C1 segment of cervical spinal cord (tissue), 14 donors: ENCODE measurements at regions not wholly inside any gene's neighbourhood (a gene's known extent, or its start where the extent isn't known, plus 50 kb on each side); places are given as distances from the start of the nearest gene placed in this dataset.
"Not testable (repeated sequence)": the region's sequence is repeated elsewhere in the genome, so short reads cannot be mapped to it uniquely, and the experiment has no call there.

ENCODE experiments used
- DNase-seq, 14 donors: peaks; one replicate each; lab custom pipeline; 2025; lab: John Stamatoyannopoulos, UW

DNA sequence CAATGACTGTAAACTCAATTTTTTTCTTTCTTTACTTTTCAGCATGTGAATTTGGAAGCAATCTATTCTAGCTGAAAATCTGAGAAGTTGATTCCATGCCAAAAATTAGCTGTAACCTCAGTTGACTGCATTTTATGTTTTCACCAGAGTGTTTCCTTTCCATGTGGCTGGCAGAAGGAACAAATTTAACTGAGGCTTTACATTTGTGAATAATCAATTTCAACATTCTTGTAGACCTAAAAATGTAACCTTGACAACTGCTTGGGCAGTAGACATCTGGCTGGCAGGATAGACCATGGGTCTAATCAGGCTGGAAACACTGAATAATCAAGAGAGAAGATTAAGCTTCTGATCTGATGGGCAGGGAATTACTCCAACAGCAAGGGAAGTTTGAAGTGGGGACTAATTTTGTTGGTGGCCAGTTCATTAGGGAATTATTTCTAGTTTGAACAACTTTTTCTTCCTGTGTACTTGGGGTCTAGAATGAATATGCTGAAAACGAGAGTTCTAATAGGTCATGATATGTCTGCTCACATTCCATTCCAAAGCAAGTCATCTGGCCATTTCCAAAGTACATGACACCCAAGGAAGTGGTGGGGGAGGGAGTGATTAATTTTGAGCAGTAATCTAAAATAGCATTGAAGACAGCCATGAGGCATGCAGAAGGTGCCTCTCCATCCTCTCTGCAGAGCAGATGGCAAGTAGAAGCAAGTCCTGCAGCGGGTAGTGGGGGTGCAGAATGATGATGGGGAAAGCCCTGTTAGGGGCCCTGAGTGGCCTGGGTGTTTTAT lies 68.2 kb downstream of the ATP23 start:
- DNase-seq: no peak

DNA sequence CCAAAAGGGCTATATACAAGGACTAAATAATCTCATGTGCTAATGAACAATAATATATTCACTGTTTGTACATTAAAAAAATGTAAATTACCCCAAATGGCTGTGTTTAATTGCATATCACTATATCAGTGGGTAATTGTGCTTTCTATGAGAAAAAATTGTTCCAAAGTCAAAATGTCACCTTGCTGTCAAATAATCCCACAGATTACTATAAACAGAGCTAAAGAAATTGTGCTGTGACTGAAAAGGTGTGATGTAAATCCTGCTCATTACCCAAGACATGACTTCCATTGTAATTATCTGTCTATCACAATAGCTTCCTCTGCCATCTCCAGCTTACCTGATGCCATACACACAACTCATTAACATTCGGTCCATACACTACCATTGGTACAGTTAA lies 70.3 kb downstream of the ATP23 start:
- DNase-seq: no peak

DNA sequence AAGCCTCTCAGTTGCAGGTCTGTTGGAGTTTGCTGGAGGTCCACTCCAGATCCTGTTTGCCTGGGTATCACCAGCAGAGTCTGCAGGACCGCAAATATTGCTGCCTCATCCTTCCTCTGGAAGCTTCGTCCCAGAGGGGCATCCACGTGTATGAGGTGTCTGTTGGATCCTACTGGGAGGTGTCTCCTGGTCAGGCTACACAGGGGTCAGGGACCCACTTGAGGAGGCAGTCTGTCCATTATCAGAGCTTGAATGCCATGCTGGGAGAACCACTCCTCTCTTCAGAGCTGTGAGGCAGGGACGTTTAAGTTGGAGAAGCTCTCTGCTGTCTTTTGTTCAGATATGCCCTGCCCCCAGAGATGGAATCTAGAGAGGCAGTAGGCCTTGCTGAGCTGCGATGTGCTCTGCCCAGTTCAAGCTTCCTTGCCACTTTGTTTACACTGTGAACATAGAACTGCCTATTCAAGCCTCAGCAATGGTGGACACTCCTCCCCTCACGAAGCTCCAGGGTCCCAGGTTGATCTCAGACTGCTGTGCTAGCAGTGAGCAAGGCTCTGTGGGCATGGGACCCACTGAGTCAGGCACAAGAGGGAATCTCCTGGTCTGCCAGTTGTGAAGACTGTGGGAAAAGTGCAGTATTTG lies 81.1 kb downstream of the ATP23 start:
- DNase-seq: not testable (repeated sequence)

DNA sequence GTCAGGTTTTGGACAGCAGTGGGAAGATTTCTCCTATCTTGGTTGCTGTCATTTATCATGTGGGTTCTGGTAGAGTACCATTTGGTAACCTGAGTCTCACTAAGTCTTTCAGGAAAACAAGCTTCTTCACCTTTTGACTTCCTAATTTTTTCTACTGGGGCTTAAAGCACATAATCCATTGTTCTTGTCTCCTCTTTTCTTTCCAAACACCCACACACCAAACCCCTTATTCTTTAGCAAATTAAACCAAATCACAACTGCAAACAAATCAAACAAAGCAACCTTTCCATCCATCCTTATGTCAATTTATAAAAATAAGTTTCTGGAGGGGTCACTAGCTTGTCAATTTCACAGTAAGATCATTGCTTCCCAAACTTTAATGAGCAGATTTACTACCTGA lies 84.1 kb downstream of the ATP23 start:
- DNase-seq: no peak

DNA sequence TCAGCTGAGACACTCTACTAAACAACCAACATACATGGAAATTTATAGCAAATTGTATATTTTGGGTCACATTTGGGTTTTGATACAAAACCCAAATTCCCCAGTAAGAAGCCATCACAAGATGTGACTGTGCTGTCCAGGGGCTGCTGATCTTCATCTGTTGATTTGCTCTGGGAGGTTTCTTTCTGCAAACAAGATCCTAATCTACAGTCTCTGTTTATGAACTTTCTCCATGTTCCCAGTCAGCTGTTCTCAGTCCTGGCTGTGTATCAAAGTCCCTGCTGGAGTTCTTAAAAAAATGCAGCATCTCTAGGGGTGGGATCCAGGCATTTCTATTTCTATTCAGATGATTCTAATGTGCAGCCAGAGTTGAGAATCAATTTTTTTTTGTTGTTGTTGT lies 85.1 kb downstream of the ATP23 start:
- DNase-seq: no peak

DNA sequence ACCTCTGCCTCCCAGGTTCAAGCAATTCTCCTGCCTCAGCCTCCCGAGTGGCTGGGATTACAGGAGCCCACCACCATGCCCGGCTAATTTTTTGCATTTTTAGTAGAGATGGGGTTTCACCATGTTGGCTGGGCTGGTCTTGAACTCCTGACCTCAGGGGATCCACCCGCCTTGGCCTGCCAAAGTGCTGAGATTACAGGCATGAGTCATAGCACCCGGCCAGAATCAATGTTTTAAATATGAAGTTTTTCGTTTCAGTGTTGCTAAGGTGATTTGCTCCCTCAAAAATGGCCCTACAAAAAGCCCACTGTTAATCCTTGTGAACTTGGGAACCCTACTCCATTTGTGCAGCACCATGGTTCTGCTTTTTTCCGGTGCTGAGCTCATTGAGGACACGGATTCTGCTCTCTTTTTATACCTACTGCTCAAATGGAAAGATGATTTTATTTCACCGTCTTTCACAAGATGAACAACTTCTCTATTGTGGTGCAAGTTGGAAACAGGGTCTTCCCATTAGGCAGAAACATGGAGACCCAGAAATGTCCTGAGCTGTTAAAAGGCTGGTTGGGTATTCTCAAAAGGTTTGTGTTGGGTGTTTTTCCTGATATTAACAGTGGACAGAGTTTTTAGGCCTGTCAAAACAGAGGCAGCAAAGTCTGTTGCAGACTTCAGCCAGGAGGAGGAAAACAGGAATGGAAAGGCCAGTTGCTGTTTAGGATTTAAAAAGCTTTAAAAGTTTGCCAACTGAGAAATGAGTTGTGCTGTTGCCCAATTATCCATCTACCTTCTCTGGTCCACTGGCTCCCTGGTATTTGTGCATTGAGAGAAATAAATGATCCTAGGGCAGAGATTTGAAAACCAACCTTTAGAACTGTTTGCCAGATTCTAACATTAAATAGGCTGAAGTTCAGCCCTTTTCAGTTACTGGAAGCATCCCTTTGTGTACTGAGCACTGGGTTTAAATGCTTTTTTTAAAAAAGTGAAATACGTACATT lies 85.8 kb downstream of the ATP23 start:
- DNase-seq: no peak

DNA sequence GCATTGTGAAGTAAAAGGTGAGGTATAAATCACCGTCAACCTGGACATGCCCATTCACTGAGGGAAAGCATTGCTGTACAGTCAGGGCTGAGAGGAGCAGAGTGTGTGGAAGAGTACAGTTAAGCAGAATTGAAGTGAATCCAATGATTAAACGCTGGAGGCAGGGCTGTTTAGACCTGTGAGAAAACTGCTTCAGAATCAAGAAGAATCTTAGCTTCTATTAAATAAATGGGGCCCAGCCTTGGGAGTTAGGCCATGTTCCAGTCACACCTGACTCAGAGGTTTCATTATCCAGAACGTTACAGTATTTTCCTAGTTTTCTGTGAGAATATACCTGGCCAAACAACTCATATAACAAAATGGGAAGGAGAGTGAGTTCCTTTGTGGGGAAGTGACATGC lies 86.9 kb downstream of the ATP23 start:
- DNase-seq: no peak

DNA sequence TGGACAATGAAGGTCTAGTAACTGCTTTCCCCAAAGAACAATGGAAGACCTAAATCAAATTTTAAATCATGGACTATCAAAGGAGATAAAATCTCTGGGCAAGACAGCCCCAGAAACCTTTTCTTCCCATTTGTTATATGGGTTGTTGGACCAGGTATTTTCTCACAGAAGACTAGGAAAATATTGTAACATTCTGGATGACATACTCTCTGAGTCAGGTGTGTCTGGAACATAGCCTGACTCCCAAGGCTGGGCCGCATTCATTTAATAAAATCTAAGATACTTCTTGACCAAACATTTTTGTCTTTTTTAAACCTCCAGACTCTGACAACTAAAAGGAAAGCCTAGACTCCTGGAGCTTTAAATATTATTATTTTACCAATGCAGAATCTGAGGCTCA lies 87.9 kb downstream of the ATP23 start:
- no peak for DNase-seq

DNA sequence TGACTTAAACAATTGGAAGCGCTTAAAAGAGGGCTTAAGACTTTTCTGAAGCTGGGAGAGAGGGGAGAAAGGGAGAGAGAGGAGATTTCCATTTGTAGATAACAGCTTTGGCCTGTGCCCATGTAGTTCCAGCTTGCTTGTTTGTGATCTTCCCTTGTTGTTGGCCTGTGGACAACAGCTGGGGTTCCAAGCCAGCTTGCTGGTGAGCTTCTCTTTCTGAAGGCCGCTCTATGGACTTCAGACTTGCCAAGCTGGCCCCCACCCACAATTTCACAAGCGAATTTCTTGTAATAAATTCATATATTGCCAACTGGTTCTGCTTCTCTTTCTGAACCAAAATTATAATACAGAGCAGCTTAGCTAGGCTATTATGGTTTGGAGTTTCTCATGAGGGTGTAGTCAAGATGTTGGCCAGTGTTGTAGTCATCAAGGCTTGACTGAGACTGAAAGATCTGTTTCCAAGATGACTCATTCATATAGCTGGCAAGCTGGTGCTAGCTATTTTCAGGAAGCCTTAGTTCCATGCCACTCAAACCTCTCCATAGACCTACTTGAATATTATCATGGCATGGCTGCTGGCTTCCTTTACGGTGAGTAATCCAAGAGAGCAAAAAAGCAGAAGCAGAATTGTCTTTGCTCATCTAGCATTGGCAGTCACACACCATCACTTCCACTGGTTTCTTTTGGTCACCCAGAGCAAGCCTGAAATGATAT lies 89.4 kb downstream of the ATP23 start:
- no peak for DNase-seq

DNA sequence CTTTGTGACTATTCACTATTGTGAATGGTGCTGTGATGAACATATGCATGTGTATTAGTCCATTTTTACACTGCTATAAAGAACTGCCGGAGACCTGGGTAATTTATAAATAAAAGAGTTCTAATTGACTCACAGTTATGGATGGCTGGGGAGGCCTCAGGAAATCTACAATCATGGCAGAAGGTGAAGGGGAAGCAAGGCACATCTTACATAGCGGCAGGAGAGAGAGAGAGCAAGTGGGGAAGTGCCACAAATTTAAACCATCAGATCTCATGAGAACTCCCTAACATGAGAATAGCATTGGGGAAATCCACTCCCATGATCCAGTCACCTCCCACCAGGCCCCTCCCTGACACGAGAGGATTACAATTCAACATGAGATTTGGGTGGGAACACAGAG lies 90.8 kb downstream of the ATP23 start:
- no peak for DNase-seq

DNA sequence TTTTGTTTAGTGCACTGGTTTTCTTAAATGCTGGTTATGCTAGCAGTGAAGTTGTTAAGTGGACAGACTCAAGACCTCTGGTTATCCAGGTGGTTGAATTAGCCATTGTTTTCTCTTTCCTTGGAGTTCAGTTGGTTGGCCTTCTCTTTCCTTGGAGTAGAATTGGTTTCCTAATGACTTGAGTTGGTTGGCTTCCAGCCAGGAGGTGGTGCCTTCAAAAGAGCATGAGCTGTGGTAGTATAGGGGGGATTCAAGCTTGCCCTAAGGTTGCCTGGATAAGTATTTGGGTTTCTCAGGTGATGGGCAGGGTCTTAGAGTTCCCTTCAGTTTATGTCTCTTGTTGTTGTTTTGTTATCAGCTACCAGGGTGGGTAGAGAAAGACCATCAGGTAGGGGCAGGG lies 92.5 kb downstream of the ATP23 start:
- DNase-seq: no peak

DNA sequence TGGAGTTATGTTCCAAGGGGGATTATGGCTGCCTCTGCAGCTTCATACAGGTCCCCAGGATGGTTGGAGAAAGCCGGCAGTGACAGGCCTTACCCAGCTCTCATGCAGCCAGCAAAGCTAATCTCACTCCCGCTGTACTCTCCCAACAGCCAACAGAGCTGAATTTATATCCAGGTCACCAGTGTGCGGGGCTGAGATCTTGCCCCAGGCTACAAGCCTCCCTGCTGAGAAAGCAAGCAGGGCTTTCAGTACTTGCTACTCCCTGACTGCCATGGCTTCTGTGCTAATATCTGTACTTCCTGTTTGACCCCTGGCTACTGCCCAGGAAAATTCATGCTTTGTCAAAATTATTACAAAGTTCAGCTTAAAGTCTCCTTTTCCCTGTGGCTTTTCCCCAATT lies 92.9 kb downstream of the ATP23 start:
- DNase-seq: no peak

DNA sequence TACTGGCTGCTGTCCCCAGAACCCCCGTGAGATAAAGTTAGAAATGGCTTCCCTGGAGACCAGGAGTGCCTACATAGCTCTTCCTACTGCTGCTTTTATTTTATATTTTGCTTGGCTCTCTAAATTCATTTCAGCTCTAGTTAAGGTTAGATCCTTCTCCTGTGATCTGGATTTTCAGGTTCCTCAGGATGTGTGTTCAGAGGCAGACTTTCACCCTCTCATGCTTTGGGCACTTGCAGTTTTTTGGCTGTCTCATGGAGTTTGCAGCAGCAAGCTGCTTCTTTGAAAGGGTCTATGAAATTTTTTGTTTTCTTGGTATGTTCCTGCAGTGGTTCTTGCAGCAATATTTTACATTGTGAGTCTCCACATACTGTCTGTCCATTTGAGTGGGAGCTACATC lies 93.3 kb downstream of the ATP23 start:
- DNase-seq: no peak

DNA sequence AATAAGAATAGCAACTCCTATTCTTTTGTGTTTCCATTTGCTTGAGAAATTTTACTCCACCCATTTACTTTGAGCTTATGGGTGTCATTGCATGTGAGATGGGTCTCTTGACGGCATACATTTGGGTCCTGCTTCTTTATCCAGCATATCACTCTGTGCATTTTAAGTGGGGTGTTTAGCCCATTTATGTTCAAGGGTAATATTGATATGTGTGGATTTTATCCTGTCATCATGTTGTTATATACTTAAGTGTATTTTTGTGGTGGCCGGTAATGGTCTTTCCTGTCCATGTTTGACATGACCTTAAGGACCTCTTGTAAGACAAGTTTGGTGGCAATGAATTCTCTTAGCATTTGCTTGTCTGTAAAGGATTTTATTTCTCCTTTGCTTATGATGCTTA lies 100.1 kb downstream of the ATP23 start:
- no peak for DNase-seq

DNA sequence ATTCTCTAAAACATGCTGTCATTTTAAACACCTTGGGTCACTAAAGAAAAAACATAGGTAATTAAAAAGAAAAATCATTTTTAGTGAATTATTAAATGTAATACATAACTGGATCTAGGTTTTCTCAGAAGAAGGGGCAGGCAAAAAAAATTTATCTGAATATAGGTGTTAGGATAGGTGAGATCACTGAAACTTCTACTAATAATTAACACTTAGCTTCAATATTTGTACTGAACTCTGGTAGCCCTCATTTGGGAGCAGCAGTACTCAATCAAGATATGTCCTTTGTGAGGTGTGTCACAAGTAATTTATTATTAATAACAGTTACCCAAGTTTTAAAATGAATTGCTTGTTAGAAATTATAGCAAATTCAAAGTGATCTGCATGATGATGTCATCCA lies 103.6 kb downstream of the ATP23 start:
- no peak for DNase-seq

DNA sequence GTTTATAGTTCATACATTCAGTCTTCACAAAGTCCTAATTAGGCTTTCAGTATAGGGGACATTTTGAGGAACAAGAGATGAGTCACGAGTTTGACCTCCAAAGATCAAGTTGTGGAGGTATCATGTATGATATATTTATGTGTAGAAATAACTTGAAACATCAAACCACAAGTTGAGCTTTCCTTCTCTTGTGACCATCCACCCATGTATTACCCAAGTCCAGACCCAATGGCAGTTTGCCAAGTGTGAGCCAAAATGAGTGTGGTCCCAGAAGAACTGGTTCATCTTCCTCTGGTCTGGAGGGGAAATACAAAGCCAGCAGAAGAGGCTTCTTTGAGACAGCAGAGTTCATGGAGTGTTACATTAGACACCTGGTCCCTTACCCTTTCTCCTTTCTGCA lies 104.9 kb downstream of the ATP23 start:
- DNase-seq: no peak

DNA sequence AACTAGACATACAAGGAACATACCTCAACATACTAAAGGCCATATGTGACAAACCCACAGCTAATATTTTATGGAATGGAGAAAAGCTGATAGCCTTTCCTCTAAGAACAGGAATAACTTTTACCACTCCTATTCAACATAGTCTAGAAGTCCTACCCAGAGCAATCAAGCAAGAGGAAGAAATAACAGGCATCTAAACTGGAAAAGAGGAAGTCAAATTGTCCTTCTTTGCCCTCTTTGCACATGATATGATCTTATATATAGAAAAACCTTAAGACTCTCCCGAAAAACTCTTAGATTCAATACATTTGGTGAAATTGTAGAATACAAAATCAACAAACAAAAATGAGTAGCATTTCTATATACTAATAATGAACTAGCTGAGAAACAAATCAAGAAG lies 110.0 kb downstream of the ATP23 start:
- no peak for DNase-seq

DNA sequence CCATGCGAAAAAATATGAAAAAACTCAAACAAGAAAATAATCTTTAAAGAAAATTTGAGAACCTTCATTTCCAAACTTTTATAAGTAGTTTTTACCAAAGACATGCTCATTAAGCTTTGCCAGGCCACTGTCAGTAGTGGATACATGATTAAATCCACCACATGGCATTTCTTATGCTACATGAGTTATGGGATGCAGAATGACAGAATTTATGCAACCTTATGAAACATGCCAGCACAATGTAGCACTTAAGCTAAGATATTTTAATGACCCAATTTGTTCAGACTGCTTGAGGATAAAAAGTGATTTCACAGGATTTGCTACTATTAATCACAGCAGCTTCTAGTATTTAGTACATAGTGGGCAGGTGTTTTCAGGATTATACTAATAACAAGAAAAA lies 123.3 kb downstream of the ATP23 start:
- DNase-seq: no peak

DNA sequence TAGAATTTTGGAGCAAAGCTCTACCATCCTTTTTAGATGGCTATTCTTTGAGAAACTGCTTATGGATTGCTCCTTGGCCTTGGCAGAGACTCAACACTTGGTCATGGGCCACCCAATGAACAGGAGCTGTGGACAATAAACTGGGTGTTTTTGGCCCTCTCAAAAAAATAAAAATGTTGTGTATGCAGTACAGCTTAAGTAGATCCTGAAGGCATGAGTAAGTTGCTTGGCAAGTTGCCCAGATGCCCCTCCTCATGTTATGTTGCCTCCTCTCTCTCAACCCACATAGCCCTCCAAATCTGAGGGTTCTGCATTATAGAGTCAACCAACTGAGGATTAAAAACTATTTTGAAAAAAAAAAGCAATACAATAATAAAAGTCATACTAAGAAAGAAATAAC lies 124.9 kb downstream of the ATP23 start:
- no peak for DNase-seq

DNA sequence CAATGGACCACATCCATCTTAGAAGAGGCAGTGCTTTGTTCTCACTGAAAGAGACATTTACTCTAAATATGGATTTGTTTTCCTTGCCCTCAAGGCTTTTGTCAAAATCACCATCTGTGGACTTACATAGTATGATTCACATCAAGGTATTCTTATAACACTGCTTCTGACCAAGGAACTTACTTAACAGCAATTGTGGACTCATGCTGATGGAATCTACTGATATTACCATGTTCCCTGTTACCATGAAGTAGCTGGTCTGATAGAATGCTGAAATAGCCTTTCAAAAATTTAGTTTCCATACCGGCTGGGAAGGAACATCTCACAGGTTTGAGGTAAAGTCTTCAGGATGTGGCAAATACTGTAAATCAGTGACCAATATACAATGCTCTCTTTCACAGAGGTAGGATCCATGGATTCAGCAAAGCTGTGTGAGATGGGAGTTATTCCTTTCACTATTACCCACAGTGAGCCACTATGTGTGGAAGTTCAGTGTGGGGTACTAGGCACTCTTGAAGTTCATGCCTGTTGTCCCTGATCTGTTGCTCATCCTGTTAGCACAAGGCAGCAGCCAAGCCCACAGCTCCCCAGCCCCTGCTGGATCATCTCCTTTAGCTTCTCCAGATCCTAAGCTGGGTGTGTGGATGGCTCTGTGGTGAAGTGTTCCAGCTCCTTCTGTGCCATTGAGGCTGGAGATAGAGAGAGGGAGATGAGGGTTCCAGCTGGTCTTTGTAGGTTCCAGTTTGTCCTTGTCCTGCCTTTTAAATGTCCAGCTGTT lies 126.4 kb downstream of the ATP23 start:
- DNase-seq: no peak

DNA sequence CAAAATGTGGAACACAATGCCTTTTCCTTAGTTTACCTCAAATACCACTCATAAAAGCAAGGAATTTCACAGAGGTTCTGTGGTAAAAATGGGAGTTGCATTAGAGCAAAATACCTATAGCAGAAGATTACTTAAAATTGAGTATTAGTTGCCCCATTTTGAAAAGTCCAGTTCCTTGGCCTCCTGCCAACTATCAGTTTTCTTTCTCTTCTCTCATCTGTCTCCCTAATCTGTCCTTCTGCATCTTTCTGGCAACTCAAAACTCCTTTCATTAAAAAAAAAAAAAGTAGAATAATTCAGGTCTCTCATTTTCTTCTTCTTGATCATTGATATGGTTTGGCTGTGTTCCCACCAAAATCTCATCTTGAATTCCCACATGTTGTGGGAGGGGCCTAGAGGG lies 127.3 kb downstream of the ATP23 start:
- DNase-seq: no peak
